ENCODE measurements at regions not wholly inside any gene's neighbourhood (a gene's known extent, or its start where the extent isn't known, plus 50 kb on each side); places are given as distances from the start of the nearest gene placed in this dataset.

- no peak for DNase-seq (ENCODE audit: low read depth in 1 of 2, low spot score in 1 of 2)
- H3K4me3 ChIP-seq (replicated peaks; ENCODE audit: insufficient read depth, low read length): no peak overlapping the region
- TF ChIP-seq REST (IDR thresholded peaks at IDR 0.05; ENCODE audit: insufficient replicate concordance, low read depth) (no peak), GABPA (IDR thresholded peaks at IDR 0.05; ENCODE audit: low read depth) (no peak), POLR2AphosphoS5 (IDR thresholded peaks at IDR 0.05; ENCODE audit: low read depth) (no peak), CTCF (IDR thresholded peaks at IDR 0.05; ENCODE audit: insufficient read depth, low read length) (no peak), SPI1 (IDR thresholded peaks at IDR 0.05; ENCODE audit: borderline replicate concordance, low read depth) (no peak)
- no peaks in the 10 kb centered on the region for H3K27me3 ChIP-seq (ENCODE audit: insufficient read depth, poor library complexity, severe bottlenecking)
- no peak overlapping the region for H3K27ac ChIP-seq (replicated peaks)
These were observed 428.8 kb downstream of the BRINP1 start for GRCh38 chr9:118940473-118940872.

- Histone ChIP-seq H3K4me3 (replicated peaks; ENCODE audit: insufficient read depth, low read length) (no peak overlapping the region), H3K27ac (replicated peaks) (no peak overlapping the region)
These were observed 422.6 kb downstream of the BRINP1 start for GRCh38 chr9:118946669-118947068.

GRCh38 chr9:118954857-118955256, 414.4 kb downstream of the BRINP1 start:
- Histone ChIP-seq H3K4me3 (replicated peaks; ENCODE audit: insufficient read depth, low read length) (no peak overlapping the region), H3K27ac (replicated peaks) (no peak overlapping the region), H3K27me3 (ENCODE audit: insufficient read depth, poor library complexity, severe bottlenecking) (no peaks in the 10 kb centered on the region)
- no peak for TF ChIP-seq GABPA (IDR thresholded peaks at IDR 0.05; ENCODE audit: low read depth)
- TF ChIP-seq CTCF (IDR thresholded peaks at IDR 0.05; ENCODE audit: insufficient read depth, low read length): no peak
- no peak for TF ChIP-seq POLR2AphosphoS5 (IDR thresholded peaks at IDR 0.05; ENCODE audit: low read depth)
- TF ChIP-seq REST (IDR thresholded peaks at IDR 0.05; ENCODE audit: insufficient replicate concordance, low read depth): no peak
- no peak for TF ChIP-seq SPI1 (IDR thresholded peaks at IDR 0.05; ENCODE audit: borderline replicate concordance, low read depth)
- no peak for DNase-seq (ENCODE audit: low read depth in 1 of 2, low spot score in 1 of 2)

More at GRCh38 chr9:118946669-118947068, 422.6 kb downstream of the BRINP1 start:
- TF ChIP-seq SPI1 (IDR thresholded peaks at IDR 0.05; ENCODE audit: borderline replicate concordance, low read depth) (no peak), GABPA (IDR thresholded peaks at IDR 0.05; ENCODE audit: low read depth) (no peak)
- H3K27me3 ChIP-seq (ENCODE audit: insufficient read depth, poor library complexity, severe bottlenecking): no peaks in the 10 kb centered on the region
- DNase-seq (ENCODE audit: low read depth in 1 of 2, low spot score in 1 of 2): no peak

GRCh38 chr9:118957585-118957984, 411.6 kb downstream of the BRINP1 start:
- DNase-seq (ENCODE audit: low read depth in 1 of 2, low spot score in 1 of 2): no peak
- Histone ChIP-seq H3K27me3 (ENCODE audit: insufficient read depth, poor library complexity, severe bottlenecking) (no peaks in the 10 kb centered on the region), H3K4me3 (replicated peaks; ENCODE audit: insufficient read depth, low read length) (no peak overlapping the region), H3K27ac (replicated peaks) (no peak overlapping the region)
- TF ChIP-seq POLR2AphosphoS5 (IDR thresholded peaks at IDR 0.05; ENCODE audit: low read depth) (no peak), GABPA (IDR thresholded peaks at IDR 0.05; ENCODE audit: low read depth) (no peak), CTCF (IDR thresholded peaks at IDR 0.05; ENCODE audit: insufficient read depth, low read length) (no peak), REST (IDR thresholded peaks at IDR 0.05; ENCODE audit: insufficient replicate concordance, low read depth) (no peak), SPI1 (IDR thresholded peaks at IDR 0.05; ENCODE audit: borderline replicate concordance, low read depth) (no peak)

Data from HL-60 (cell line).